Adrenal gland (tissue), 5 donors: ENCODE measurements at regions not wholly inside any gene's neighbourhood (a gene's known extent, or its start where the extent isn't known, plus 50 kb on each side); places are given as distances from the start of the nearest gene placed in this dataset.

Experiments
- CTCF ChIP-seq, 6 experiments: fragments of 450-650 bp in 4 of 6; fragments of 200-600 bp in 2 of 6; sonication (generic) in 1 of 6; IDR thresholded peaks; 1 replicate in 5 of 6; 2 replicates in 1 of 6; pipeline versions ENCODE4 v1.5.1 to v1.8.0; 2016 to 2021; ENCODE audit warnings: antibody characterized with exemption in 6 of 6, mild to moderate bottlenecking in 2 of 6, moderate library complexity in 1 of 6
- POLR2A ChIP-seq, 2 donors: fragments of 450-650 bp; IDR thresholded peaks; one replicate each; pipeline ENCODE4 v1.6.1; 2017; ENCODE audit warnings: antibody characterized with exemption in 2 of 2, mild to moderate bottlenecking in 2 of 2, moderate library complexity in 1 of 2
- donor health status: DM: no; HTN: no; CAD: no.

GRCh38 chr16:75811020-75811634, 84.8 kb upstream of the CPHXL start:
- TF ChIP-seq CTCF (IDR thresholded peaks at IDR 0.05) (no peak), POLR2A (IDR thresholded peaks at IDR 0.05) (no peak)
